Gastrocnemius medialis (tissue), 4 donors: ENCODE measurements at regions not wholly inside any gene's neighbourhood (a gene's known extent, or its start where the extent isn't known, plus 50 kb on each side); places are given as distances from the start of the nearest gene placed in this dataset.
A peak's percentile ranks its signal among the peaks of the same experiment; 100 is the strongest.

Experiments used
- ATAC-seq, 2 donors: fragments of 150-250 bp; one replicate each; pipeline ENCODE4 v1.9.1; 2016
- DNase-seq, 2 donors: peaks; one replicate each; pipeline ENCODE4 v3.0.0-alpha.2; 2019
- H3K27ac ChIP-seq, 4 donors: fragments of 200-600 bp; sonication (generic); 1 replicate in 1 of 4; 2 replicates in 3 of 4; pipeline ENCODE4 v1.5.1; 2016 to 2018; ENCODE audit warnings: mild to moderate bottlenecking in 2 of 4, moderate library complexity in 1 of 4
- H3K27me3 ChIP-seq, 3 donors: fragments of 200-600 bp; sonication (generic) in 2 of 3; 1 replicate in 1 of 3; 2 replicates in 2 of 3; pipeline versions ENCODE4 v1.5.1 to v1.6.0; 2016 to 2019; ENCODE audit warnings: mild to moderate bottlenecking in 1 of 3, moderate library complexity in 1 of 3
- H3K36me3 ChIP-seq, 2 donors: fragments of 200-600 bp; sonication (generic) in 1 of 2; one replicate each; pipeline ENCODE4 v1.5.1; 2017 to 2018
- H3K4me1 ChIP-seq, 2 donors: fragments of 200-600 bp; sonication (generic) in 1 of 2; one replicate each; pipeline ENCODE4 v1.5.1; 2016 to 2017; ENCODE audit warnings: mild to moderate bottlenecking in 2 of 2
- H3K4me3 ChIP-seq, 4 donors: fragments of 200-600 bp; sonication (generic) in 3 of 4; 1 replicate in 1 of 4; 2 replicates in 3 of 4; pipeline ENCODE4 v1.5.1; 2016 to 2019; ENCODE audit warnings: mild to moderate bottlenecking in 2 of 4
- H3K9me3 ChIP-seq, 3 donors: fragments of 200-600 bp; sonication (generic) in 2 of 3; 1 replicate in 1 of 3; 2 replicates in 2 of 3; pipeline ENCODE4 v1.5.1; 2016 to 2019
- POLR2A ChIP-seq, 2 donors: fragments of 450-650 bp; IDR thresholded peaks; one replicate each; pipeline ENCODE4 v1.6.1; 2017; ENCODE audit warnings: antibody characterized with exemption in 2 of 2, mild to moderate bottlenecking in 2 of 2, moderate library complexity in 2 of 2
- in situ Hi-C, 4 donors: fragments of 200-750 bp; cut with MboI; loops; one replicate each; pipeline versions ENCODE4 v1.15.0 to v1.8.0; 2017; ENCODE audit warnings: low sequenced_read_pairs in 4 of 4
- intact Hi-C: fragments of 100-400 bp; cut with DNase I; formaldehyde crosslinking; loops from one replicate; pipeline ENCODE4 v1.15.1; 2023; ENCODE audit warnings: low total_unique reads
- TF ChIP-seq, protein P1 (sequence below), 5 experiments: fragments of 450-650 bp in 3 of 5; fragments of 200-600 bp in 2 of 5; sonication (generic) in 2 of 5; IDR thresholded peaks in 4 of 5; conservative IDR thresholded peaks in 1 of 5; 1 replicate in 4 of 5; 2 replicates in 1 of 5; pipeline ENCODE4 v1.5.1; 2016 to 2019; ENCODE audit warnings: antibody characterized with exemption in 5 of 5, mild to moderate bottlenecking in 3 of 5, moderate library complexity in 3 of 5

DNA sequence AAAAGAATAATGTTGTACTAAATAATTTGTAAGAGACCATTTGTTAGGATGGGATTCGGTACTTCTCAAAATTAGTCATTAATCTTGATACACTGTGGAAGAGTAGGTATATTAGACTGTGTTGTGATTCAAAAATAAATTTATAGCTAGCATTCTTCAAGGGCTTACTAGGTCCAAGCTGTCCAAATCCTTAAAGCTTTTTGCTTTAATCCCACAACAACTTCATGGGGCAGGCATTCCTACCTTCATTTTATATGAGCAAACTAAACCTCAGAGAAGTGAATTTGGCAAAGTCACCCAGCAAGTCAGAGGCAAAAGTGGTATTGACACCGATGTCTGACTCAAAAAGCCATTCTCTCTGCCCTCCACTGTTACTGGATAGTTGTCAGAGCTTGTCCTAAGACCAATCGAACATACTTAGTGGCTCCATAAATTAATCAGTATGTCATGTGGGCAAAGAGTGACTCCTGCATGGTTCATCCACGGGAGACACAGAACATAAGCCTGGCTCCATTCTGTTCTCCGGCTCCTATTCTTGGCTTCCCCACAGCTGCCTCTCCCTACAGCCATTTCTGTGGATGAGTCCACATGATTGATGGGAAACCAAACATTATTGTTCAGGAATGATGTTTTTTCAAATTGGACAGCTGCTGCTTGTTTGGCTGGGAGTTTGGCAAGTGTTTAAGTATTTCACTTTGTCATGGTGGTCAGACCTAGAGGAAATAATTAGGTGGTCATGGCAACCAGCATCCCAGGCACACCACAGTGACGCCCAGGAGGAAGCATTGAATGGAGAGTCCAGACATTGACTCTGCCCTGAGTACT, 133.4 kb upstream of the FGGY start:
- ATAC-seq, result peak; percentile 18 to 22
- DNase-seq, result no peak
- Histone ChIP-seq H3K36me3 (no peaks in the 10 kb centered on the region), H3K27me3 (no peaks in the 10 kb centered on the region), H3K4me3 (no peak overlapping the region), H3K27ac (peak overlapping the region in 3 of 4 donors; percentile 19 to 37 (median 32)), H3K4me1 (peaks cover 13 to 28% of the 10 kb centered on the region in 2 donors), H3K9me3 (peaks cover 0 to 2% (median 0%) of the 10 kb centered on the region in 3 donors)
- intact Hi-C loops (no loop called here), in situ Hi-C loops (no loop called here)
- TF ChIP-seq POLR2A (IDR thresholded peaks at IDR 0.05), result no peak
- TF ChIP-seq, protein P1, sequence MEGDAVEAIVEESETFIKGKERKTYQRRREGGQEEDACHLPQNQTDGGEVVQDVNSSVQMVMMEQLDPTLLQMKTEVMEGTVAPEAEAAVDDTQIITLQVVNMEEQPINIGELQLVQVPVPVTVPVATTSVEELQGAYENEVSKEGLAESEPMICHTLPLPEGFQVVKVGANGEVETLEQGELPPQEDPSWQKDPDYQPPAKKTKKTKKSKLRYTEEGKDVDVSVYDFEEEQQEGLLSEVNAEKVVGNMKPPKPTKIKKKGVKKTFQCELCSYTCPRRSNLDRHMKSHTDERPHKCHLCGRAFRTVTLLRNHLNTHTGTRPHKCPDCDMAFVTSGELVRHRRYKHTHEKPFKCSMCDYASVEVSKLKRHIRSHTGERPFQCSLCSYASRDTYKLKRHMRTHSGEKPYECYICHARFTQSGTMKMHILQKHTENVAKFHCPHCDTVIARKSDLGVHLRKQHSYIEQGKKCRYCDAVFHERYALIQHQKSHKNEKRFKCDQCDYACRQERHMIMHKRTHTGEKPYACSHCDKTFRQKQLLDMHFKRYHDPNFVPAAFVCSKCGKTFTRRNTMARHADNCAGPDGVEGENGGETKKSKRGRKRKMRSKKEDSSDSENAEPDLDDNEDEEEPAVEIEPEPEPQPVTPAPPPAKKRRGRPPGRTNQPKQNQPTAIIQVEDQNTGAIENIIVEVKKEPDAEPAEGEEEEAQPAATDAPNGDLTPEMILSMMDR (IDR thresholded peaks at IDR 0.05 in 4 of 5, conservative IDR thresholded peaks at IDR 0.05 in 1 of 5), result no peak

DNA sequence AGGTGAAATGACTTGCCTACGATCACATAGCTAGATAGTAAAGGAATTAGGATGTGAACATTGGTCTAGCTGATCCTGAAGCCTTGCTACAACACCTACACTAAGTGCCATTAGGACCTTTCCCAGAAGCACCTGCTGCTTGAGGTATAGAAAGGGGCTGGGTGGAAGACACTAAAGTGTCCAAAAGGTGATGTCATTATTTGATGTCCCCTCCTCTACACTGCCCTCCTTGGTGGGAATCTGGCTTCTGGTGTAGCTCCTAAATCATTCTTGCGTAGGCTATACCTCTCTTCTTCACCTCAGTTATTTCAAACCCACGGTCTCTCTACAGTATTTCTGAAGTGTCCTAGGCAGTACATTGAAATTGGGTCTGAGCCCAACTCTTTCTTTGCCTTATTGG, 132.5 kb upstream of the FGGY start:
- ATAC-seq (no peak), DNase-seq (no peak)
- intact Hi-C loops (no loop called here), in situ Hi-C loops (no loop called here)
- H3K27me3 ChIP-seq, result no peaks in the 10 kb centered on the region
- peaks cover 13 to 28% of the 10 kb centered on the region in 2 donors for H3K4me1 ChIP-seq
- H3K36me3 ChIP-seq, result no peaks in the 10 kb centered on the region
- H3K9me3 ChIP-seq, result no peaks in the 10 kb centered on the region
- no peak overlapping the region for H3K4me3 ChIP-seq
- no peak for TF ChIP-seq POLR2A (IDR thresholded peaks at IDR 0.05)
- TF ChIP-seq, protein P1 (IDR thresholded peaks at IDR 0.05 in 4 of 5, conservative IDR thresholded peaks at IDR 0.05 in 1 of 5), result no peak
- H3K27ac ChIP-seq, result peak overlapping the region in 1 of 4 donors; percentile 37

DNA sequence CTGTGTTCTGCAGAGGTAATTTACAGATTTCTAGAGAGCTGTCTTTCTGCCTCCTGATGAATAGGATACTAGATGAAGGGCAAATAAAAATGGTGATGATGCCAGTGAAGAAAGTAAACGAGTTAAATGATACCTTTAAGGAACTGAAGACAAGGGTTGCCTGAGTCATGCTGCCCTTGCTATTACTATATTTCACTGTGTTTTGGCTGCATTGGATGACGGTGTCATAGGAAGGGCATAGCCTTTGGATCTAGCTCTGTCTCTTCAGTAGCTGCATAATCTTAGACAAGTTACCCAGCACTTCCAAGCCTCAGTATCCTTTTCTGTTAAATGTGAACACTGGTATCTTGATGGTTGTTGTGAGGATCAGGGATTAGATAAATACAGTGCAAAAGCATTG, 131.5 kb upstream of the FGGY start:
- DNase-seq, result no peak
- Histone ChIP-seq H3K27ac (peak overlapping the region in 2 of 4 donors; percentile 15 to 16), H3K4me1 (peaks cover 13 to 28% of the 10 kb centered on the region in 2 donors), H3K27me3 (no peaks in the 10 kb centered on the region), H3K36me3 (no peaks in the 10 kb centered on the region), H3K4me3 (no peak overlapping the region), H3K9me3 (no peaks in the 10 kb centered on the region)
- intact Hi-C loops, result no loop called here
- ATAC-seq, result peak; percentile 87 to 97
- in situ Hi-C loops, result no loop called here
- no peak for TF ChIP-seq POLR2A (IDR thresholded peaks at IDR 0.05)
- TF ChIP-seq, protein P1 (IDR thresholded peaks at IDR 0.05 in 4 of 5, conservative IDR thresholded peaks at IDR 0.05 in 1 of 5), result no peak

DNA sequence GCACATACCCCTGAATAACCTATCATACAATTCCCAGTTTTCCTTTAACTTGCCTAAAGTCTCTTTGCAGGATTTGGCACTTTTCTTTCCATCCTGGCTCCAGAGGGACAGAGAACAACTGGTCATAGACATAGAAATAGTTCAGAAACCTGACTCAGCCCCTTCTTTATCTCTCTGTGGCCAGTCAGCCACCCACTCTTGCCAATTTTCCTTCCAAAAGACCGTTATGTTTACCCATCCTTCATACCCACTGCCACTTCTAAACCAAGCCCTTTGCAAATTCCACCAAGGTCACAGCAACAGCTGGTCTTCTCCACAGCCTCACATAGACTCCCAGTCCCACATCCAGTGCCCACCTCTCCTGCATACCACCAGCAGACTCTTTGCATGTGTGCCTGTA, 127.2 kb upstream of the FGGY start:
- Histone ChIP-seq H3K4me1 (peaks cover 8 to 10% of the 10 kb centered on the region in 2 donors), H3K27ac (no peak overlapping the region), H3K9me3 (no peaks in the 10 kb centered on the region), H3K27me3 (no peaks in the 10 kb centered on the region), H3K36me3 (no peaks in the 10 kb centered on the region), H3K4me3 (no peak overlapping the region)
- no peak for ATAC-seq
- intact Hi-C loops (no loop called here), in situ Hi-C loops (no loop called here)
- no peak for DNase-seq
- TF ChIP-seq POLR2A (IDR thresholded peaks at IDR 0.05), result no peak
- TF ChIP-seq, protein P1 (IDR thresholded peaks at IDR 0.05 in 4 of 5, conservative IDR thresholded peaks at IDR 0.05 in 1 of 5), result no peak
